Posterior cingulate gyrus (tissue), 11 donors: ENCODE measurements at regions not wholly inside any gene's neighbourhood (a gene's known extent, or its start where the extent isn't known, plus 50 kb on each side); places are given as distances from the start of the nearest gene placed in this dataset.
"Not testable (repeated sequence)": the region's sequence is repeated elsewhere in the genome, so short reads cannot be mapped to it uniquely, and the experiment has no call there.

Experiments
- DNase-seq, 10 donors: peaks; one replicate each; pipeline versions ENCODE4 v3.0.0 to v3.0.0-alpha.2; 2020 to 2021; ENCODE audit warnings: mixed read lengths in 3 of 10
- intact Hi-C: fragments of 100-400 bp; cut with DNase I; formaldehyde crosslinking; loops from one replicate; pipeline ENCODE4 v1.15.1; 2023

- intact Hi-C loops: loop anchor here (5.0 to 10.0 kb wide), 2 partner anchors 588 to 1296 kb away; no protein-coding TSS in a partner anchor
- peak in 2 of 10 donors; percentile 3 to 19 for DNase-seq
These were observed 147.7 kb downstream of the PRL start for GRCh38 chr6:22149096-22149495.

- intact Hi-C loops: loop anchor here (5.0 to 10.0 kb wide), 2 partner anchors 588 to 1295 kb away; no protein-coding TSS in a partner anchor
- peak in 4 of 10 donors; percentile 17 to 46 (median 33) for DNase-seq
These were observed 147.1 kb downstream of the PRL start for GRCh38 chr6:22149501-22150367.

GRCh38 chr6:22150368-22151035, 146.3 kb downstream of the PRL start:
- no peak for DNase-seq
- intact Hi-C loops: no loop called here

GRCh38 chr6:22151892-22152291, 144.9 kb downstream of the PRL start:
- intact Hi-C loops: no loop called here
- no peak for DNase-seq

- intact Hi-C loops: no loop called here
- DNase-seq: no peak
These were observed 144.0 kb downstream of the PRL start for GRCh38 chr6:22152841-22153240.

DNA sequence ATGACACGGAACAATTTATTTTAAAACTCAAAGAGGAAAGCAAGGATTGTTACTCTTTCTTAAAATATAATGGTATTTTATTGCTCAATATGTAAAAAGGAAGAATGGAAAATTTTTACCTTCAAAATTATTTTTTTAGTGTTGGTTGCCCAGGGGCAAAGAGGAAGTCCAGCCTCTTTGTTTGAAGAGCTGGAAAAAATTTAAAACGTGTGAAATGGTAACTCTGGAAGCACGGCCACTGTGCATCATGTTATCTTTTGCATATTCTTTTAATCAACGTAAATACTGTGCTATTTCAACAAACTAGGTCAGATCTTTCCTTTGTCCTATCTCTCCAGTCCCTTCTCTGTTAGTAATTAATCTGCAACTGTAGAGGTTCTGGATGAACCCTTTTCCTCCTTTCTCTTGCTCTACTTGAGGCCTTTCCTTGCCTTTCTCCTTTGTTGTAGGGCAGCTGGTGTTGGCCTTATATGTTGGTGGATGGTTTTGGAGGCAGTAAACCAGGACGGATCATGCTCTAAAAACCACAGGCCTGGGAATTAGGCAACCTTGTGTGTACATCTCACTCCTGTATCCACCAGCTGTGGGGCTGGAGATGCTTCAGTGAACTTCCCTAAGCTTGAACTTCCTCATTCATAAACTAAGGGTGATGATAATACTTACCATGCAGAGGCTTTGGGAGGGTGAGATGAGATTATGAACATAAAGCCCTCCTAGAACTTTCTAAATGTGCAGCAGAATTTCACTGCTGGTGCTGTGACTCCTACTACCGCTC, 143.3 kb downstream of the PRL start:
- no peak for DNase-seq
- intact Hi-C loops: no loop called here

GRCh38 chr6:22155551-22155950, 141.3 kb downstream of the PRL start:
- no peak for DNase-seq
- intact Hi-C loops: no loop called here

- intact Hi-C loops: no loop called here
These were observed 139.6 kb downstream of the PRL start for GRCh38 chr6:22157233-22157632.

GRCh38 chr6:22164236-22164635, 132.6 kb downstream of the PRL start:
- intact Hi-C loops: no loop called here
- no peak for DNase-seq

More at GRCh38 chr6:22157233-22157632, 139.6 kb downstream of the PRL start:
- no peak for DNase-seq

- intact Hi-C loops: not testable (repeated sequence)
These were observed 125.8 kb downstream of the PRL start for GRCh38 chr6:22171006-22171405.

GRCh38 chr6:22171885-22172284, 125.0 kb downstream of the PRL start:
- intact Hi-C loops: not testable (repeated sequence)
- DNase-seq: peak in 2 of 10 donors; percentile 37 to 69

More at GRCh38 chr6:22171006-22171405, 125.8 kb downstream of the PRL start:
- DNase-seq: not testable (repeated sequence)

DNA sequence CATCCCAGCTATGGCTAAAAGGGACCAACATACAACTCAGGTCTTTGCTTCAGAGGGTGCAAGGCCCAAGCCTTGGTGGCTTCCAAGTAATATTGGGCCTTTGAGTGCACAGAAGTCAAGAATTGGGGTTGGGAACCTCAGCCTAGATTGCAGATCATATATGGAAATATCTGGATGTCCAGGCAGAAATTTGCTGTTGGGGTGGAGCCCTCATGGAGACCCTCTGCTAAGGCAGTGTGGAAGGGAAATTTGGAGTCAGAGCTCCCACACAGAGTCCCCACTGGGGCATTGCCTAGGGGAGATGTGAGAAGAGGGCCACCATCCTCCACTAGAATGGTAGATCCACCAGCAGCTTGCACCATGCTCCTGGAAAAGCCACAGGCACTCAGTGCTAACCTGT, 123.5 kb downstream of the PRL start:
- DNase-seq: no peak
- intact Hi-C loops: no loop called here

DNA sequence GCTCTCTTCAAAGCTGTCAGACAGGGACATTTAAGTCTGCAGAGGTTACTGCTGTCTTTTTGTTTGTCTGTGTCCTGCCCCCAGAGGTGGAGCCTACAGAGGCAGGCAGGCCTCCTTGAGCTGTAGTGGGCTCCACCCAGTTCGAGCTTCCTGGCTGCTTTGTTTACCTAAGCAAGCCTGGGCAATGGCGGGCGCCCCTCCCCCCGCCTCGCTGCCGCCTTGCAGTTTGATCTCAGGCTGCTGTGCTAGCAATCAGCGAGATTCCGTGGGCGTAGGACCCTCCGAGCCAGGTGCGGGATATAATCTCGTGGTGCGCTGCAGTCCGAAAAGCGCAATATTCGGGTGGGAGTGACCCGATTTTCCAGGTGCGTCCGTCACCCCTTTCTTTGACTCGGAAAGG, 116.6 kb downstream of the PRL start:
- intact Hi-C loops, DNase-seq: not testable (repeated sequence)

GRCh38 chr6:22184371-22184770, 112.5 kb downstream of the PRL start:
- DNase-seq: no peak
- intact Hi-C loops: no loop called here

DNA sequence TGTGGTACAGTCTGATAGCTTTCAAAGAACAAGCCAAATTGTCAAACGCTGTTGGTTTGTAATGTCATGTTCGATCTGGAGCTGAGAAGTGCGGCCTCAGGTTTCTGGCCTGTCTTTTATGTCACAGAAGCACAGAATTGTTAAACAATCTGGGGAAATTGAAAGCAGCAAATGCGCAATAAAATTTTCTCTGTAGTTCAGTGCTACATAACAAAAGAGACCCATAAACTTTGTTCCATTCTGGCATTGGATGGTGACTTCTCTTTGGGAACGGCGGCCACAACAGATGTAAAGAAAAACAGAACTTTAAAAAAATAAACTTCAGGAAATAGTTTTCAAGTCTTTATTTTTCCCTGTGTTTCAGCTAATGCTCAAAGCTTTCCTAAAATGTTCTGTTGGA, 106.9 kb downstream of the PRL start:
- intact Hi-C loops: no loop called here

DNA sequence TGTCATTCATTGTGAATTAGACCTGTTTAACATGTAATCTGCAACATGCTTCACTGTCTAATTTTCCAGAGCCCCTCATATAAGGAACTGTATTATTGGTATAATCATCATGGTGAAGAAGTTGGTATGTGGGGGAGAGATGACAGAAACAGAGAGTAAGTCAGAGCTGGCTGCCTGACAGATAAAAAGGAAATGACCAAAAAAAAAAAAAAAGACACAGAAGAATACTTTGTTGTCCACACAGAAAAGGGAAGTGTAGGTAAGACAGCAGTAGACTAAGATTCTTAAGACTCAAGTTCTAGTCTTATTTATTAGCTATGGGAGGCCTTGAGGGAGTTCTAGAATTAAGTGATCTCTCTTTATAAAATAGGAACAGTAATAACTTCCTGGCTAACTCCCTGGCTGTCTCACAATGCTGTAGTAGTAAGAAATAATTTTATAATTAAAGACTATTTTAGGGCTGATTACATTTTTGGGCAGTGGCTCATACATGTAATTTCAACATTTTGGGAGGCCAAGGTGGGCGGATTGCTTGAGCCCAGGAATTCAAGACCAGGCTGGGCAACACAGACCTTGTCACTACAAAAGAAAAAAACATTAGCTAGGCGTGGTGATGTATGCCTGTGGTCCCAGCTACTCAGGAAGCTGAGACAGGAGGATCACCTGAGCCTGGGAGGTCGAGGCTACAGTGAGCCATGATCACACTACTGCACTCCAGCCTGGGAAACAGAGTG, 102.5 kb downstream of the PRL start:
- DNase-seq: no peak
- intact Hi-C loops: no loop called here

More for the DNA sequence above, 106.9 kb downstream of the PRL start:
- DNase-seq: no peak

- no peak for DNase-seq
- intact Hi-C loops: no loop called here
These were observed 97.1 kb downstream of the PRL start for GRCh38 chr6:22199771-22200170.

GRCh38 chr6:22204153-22204552, 92.7 kb downstream of the PRL start:
- intact Hi-C loops: no loop called here
- no peak for DNase-seq

- no peak for DNase-seq
- intact Hi-C loops: no loop called here
These were observed 91.6 kb downstream of the PRL start for GRCh38 chr6:22205266-22205665.

GRCh38 chr6:22206106-22206505, 90.7 kb downstream of the PRL start:
- no peak for DNase-seq
- intact Hi-C loops: no loop called here
